GM12878 (cell line): ENCODE measurements at regions not wholly inside any gene's neighbourhood (a gene's known extent, or its start where the extent isn't known, plus 50 kb on each side); places are given as distances from the start of the nearest gene placed in this dataset.

Experiments
- ATAC-seq: fragments of 200-7000 bp; cut with Tn5 transposase; 3 replicates; pipeline ENCODE4 v1.9.1; 2020; ENCODE audit warnings: mild to moderate bottlenecking, moderate library complexity
- BruUV-seq: library from RNA; stranded (reverse); fragments of 400-500 nt; replicated peaks from 2 replicates; lab custom pipeline; 2021; lab: Mats Ljungman, UMichigan
- CTCF ChIA-PET: fragments of 300-600 bp; sonication (Branson Sonifier 250); formaldehyde crosslinking; extraction: SDS; loops from one replicate; lab custom pipeline; 2021; ENCODE audit warnings: inconsistent platforms; lab: Yijun Ruan, JAX
- POLR2A ChIA-PET: fragments of 350-600 bp; formaldehyde crosslinking; extraction: SDS; loops from one replicate; lab custom pipeline; 2021; ENCODE audit warnings: inconsistent platforms; lab: Charles Lee
- RAD21 ChIA-PET: fragments of 300-600 bp; sonication (Branson Sonifier 250); formaldehyde crosslinking; loops from one replicate; lab custom pipeline; 2023; ENCODE audit warnings: antibody characterized with exemption; ENCODE audit not compliant: unreplicated experiment; lab: Charles Lee
- SMC1A ChIA-PET: fragments of 300-600 bp; sonication (Branson Sonifier 250); formaldehyde crosslinking; loops from one replicate; lab custom pipeline; 2023; ENCODE audit not compliant: unreplicated experiment, uncharacterized antibody; lab: Charles Lee
- DNase-seq: peaks from one replicate; pipeline ENCODE4 v3.0.0-alpha.2; 2011; ENCODE audit warnings: low read depth, low spot score
- FAIRE-seq: peaks from 3 replicates; lab custom pipeline; 2011; peaks lifted over from hg19 to GRCh38; lab: Jason Lieb, UNC
- H2AFZ ChIP-seq: 2 replicates; pipeline ENCODE4 v1.6.0; 2011; ENCODE audit warnings: low read depth, low read length, control low read depth; ENCODE audit not compliant: control insufficient read depth
- H3K27ac ChIP-seq: 2 replicates; pipeline ENCODE4 v1.5.1; 2011; ENCODE audit warnings: control low read depth; ENCODE audit not compliant: control insufficient read depth, insufficient read depth
- H3K27me3 ChIP-seq, 2 experiments: replicated peaks in 1 of 2; 2 replicates each; pipeline versions ENCODE4 v1.6.0 to v1.6.1; 2011; ENCODE audit warnings: low read length in 1 of 2; ENCODE audit not compliant: control insufficient read depth in 2 of 2, insufficient read depth in 2 of 2
- H3K36me3 ChIP-seq, 2 experiments: 2 replicates each; pipeline ENCODE4 v1.5.1; 2011; ENCODE audit warnings: low read length in 1 of 2; ENCODE audit not compliant: control insufficient read depth in 2 of 2, insufficient read depth in 2 of 2
- H3K4me1 ChIP-seq: 2 replicates; pipeline ENCODE4 v1.6.1; 2011; ENCODE audit warnings: mild to moderate bottlenecking, low read length, moderate library complexity, mixed read lengths; ENCODE audit not compliant: control insufficient read depth, insufficient read depth
- H3K4me2 ChIP-seq: 2 replicates; pipeline ENCODE4 v1.6.0; 2011; ENCODE audit warnings: control low read depth; ENCODE audit not compliant: control insufficient read depth, insufficient read depth
- H3K4me3 ChIP-seq: fragments of 200-600 bp; sonication (generic); 2 replicates; pipeline ENCODE4 v1.5.1; 2016
- H3K79me2 ChIP-seq: 2 replicates; pipeline ENCODE4 v1.6.0; 2011; ENCODE audit warnings: low read length; ENCODE audit not compliant: control insufficient read depth, insufficient read depth
- H3K9ac ChIP-seq: 2 replicates; pipeline ENCODE4 v1.8.0; 2011; ENCODE audit warnings: low read length, control low read depth, mixed read lengths; ENCODE audit not compliant: control insufficient read depth, insufficient read depth
- H3K9me3 ChIP-seq: replicated peaks from 3 replicates; pipeline ENCODE4 v1.5.1; 2011; ENCODE audit warnings: mild to moderate bottlenecking, low read length; ENCODE audit not compliant: control insufficient read depth, insufficient read depth
- H4K20me1 ChIP-seq: 2 replicates; pipeline ENCODE4 v1.6.0; 2011; ENCODE audit not compliant: control insufficient read depth, insufficient read depth
- ATF2 ChIP-seq: IDR thresholded peaks from 2 replicates; pipeline ENCODE4 v1.6.1; 2012; ENCODE audit warnings: low read length, inconsistent platforms
- CHD4 ChIP-seq: fragments of 200-600 bp; sonication (generic); IDR thresholded peaks from 2 replicates; pipeline ENCODE4 v1.6.1; 2016; ENCODE audit warnings: mild to moderate bottlenecking
- DPF2 ChIP-seq: fragments of 450-650 bp; IDR thresholded peaks from 2 replicates; pipeline ENCODE4 v1.6.1; 2017; ENCODE audit warnings: mild to moderate bottlenecking
- EP300 ChIP-seq, 2 experiments: fragments of 150-350 bp in 1 of 2; IDR thresholded peaks; 2 replicates each; pipeline ENCODE4 v1.6.1; 2011 to 2012; ENCODE audit warnings: low read depth in 2 of 2, low read length in 2 of 2, borderline replicate concordance in 1 of 2, improper control_type of control experiment in 1 of 2, inconsistent platforms in 1 of 2; ENCODE audit not compliant: control insufficient read depth in 1 of 2
- IRF4 ChIP-seq: IDR thresholded peaks from 2 replicates; pipeline ENCODE4 v1.6.1; 2011; ENCODE audit warnings: low read depth, low read length
- MAX ChIP-seq: IDR thresholded peaks from 2 replicates; pipeline ENCODE4 v1.6.1; 2012; ENCODE audit warnings: low read depth, low read length, improper control_type of control experiment
- MYB ChIP-seq: fragments of 150-350 bp; IDR thresholded peaks from 2 replicates; pipeline ENCODE4 v1.6.1; 2014; ENCODE audit warnings: mild to moderate bottlenecking, low read depth, low read length, borderline replicate concordance
- RAD51 ChIP-seq: fragments of 450-650 bp; IDR thresholded peaks from 2 replicates; pipeline ENCODE4 v1.6.1; 2016; ENCODE audit warnings: moderate library complexity, mild to moderate bottlenecking, inconsistent platforms
- RB1 ChIP-seq: fragments of 450-650 bp; formaldehyde crosslinking; IDR thresholded peaks from 2 replicates; pipeline ENCODE4 v1.6.1; 2017; ENCODE audit warnings: mild to moderate bottlenecking, borderline replicate concordance
- RELA ChIP-seq: fragments of 450-650 bp; IDR thresholded peaks from 2 replicates; pipeline ENCODE4 v1.8.0; 2014; ENCODE audit warnings: borderline replicate concordance; ENCODE audit not compliant: partially characterized antibody
- SKIL ChIP-seq: fragments of 450-650 bp; IDR thresholded peaks from 2 replicates; pipeline ENCODE4 v1.6.1; 2017; ENCODE audit warnings: mild to moderate bottlenecking, low read depth, inconsistent platforms; ENCODE audit not compliant: poor library complexity, severe bottlenecking
- SRF ChIP-seq, 2 experiments: IDR thresholded peaks; 2 replicates each; pipeline ENCODE4 v1.6.1; 2011; ENCODE audit warnings: low read depth in 2 of 2, low read length in 2 of 2, mild to moderate bottlenecking in 1 of 2, moderate library complexity in 1 of 2
- YBX1 ChIP-seq: fragments of 450-650 bp; IDR thresholded peaks from 2 replicates; pipeline ENCODE4 v1.6.1; 2016; ENCODE audit warnings: antibody characterized with exemption
- ZNF217 ChIP-seq: fragments of 450-650 bp; IDR thresholded peaks from 2 replicates; pipeline ENCODE4 v1.6.1; 2017; ENCODE audit warnings: antibody characterized with exemption, mild to moderate bottlenecking
- ZNF274 ChIP-seq: IDR thresholded peaks from one replicate; pipeline ENCODE4 v1.8.0; 2011; ENCODE audit not compliant: insufficient read length, insufficient read depth
- ZNF687 ChIP-seq: fragments of 450-650 bp; IDR thresholded peaks from 2 replicates; pipeline ENCODE4 v1.6.1; 2017; ENCODE audit warnings: mild to moderate bottlenecking, moderate library complexity
- WGBS: methylation state at CpG from one replicate; pipeline ENCODE4 v1.1.6; 2016; ENCODE audit warnings: low lambda C conversion rate; ENCODE audit not compliant: insufficient replicate concordance, insufficient coverage; ENCODE audit errors: missing lambda C conversion rate; 5-methylcytosine and 5-hydroxymethylcytosine counted together
- in situ Hi-C: fragments of 300-500 bp; cut with MboI; formaldehyde crosslinking; loops from 9 replicates; pipeline ENCODE4 v1.14.3; 2018; ENCODE audit warnings: mixed read lengths
- intact Hi-C: fragments of 100-400 bp; cut with micrococcal nuclease; formaldehyde crosslinking; loops from one replicate; pipeline ENCODE4 v1.14.2; 2022; ENCODE audit not compliant: unreplicated experiment

- POLR2A ChIA-PET, result no interaction called here
- CTCF ChIA-PET, result no interaction called here
- Histone ChIP-seq H3K36me3 (no peaks in the 10 kb centered on the region), H3K9me3 (no peaks in the 10 kb centered on the region), H3K4me1 (no peaks in the 10 kb centered on the region), H3K4me3 (no peak overlapping the region), H3K79me2 (no peaks in the 10 kb centered on the region), H3K27me3 (no peaks in the 10 kb centered on the region), H3K9ac (no peak overlapping the region), H4K20me1 (no peaks in the 10 kb centered on the region), H2AFZ (no peak overlapping the region), H3K27ac (no peak overlapping the region), H3K4me2 (no peak overlapping the region)
- in situ Hi-C loops, result no loop called here
- WGBS, result 69% methylated on average over 2 of the region's 2 CpGs
- DNase-seq (no peak), FAIRE-seq (no peak), ATAC-seq (no peak)
- TF ChIP-seq RAD51, result no peak
- no peak for TF ChIP-seq ZNF217
- TF ChIP-seq ZNF687, result no peak
- TF ChIP-seq EP300 (IDR thresholded peaks at IDR 0.05; ENCODE audit: borderline replicate concordance in 1 of 2, control insufficient read depth in 1 of 2, low read depth in 2 of 2, low read length in 2 of 2), result no peak
- TF ChIP-seq RELA, result no peak
- no peak for TF ChIP-seq YBX1
- no peak for TF ChIP-seq RB1
- TF ChIP-seq SRF (IDR thresholded peaks at IDR 0.05; ENCODE audit: low read depth in 2 of 2, low read length in 2 of 2), result no peak
- no peak for TF ChIP-seq CHD4
- TF ChIP-seq MAX, result no peak
- TF ChIP-seq ZNF274, result no peak
- no peak for TF ChIP-seq MYB
- no peak for TF ChIP-seq SKIL
- TF ChIP-seq DPF2, result no peak
- no peak for TF ChIP-seq ATF2
- TF ChIP-seq IRF4, result no peak
- SMC1A ChIA-PET, result interaction anchor here (1.0 to 1.1 kb wide), 2 partner anchors 15 to 28 kb away, joined by 3 read pairs; no protein-coding TSS in a partner anchor
- RAD21 ChIA-PET, result interaction anchor here (1.0 kb wide), 1 partner anchor 62 kb away, joined by 3 read pairs; no protein-coding TSS in a partner anchor
- BruUV-seq, result no TSS peak
- intact Hi-C loops, result no loop called here
Observed at GRCh38 chr5:143496943-143497342, 93.5 kb upstream of the NR3C1 start.
